GM12878 (cell line): ENCODE measurements at regions not wholly inside any gene's neighbourhood (a gene's known extent, or its start where the extent isn't known, plus 50 kb on each side); places are given as distances from the start of the nearest gene placed in this dataset.
A peak's percentile ranks its signal among the peaks of the same experiment; 100 is the strongest.

ENCODE experiments used
- ATF7 ChIP-seq: fragments of 450-650 bp; IDR thresholded peaks from 2 replicates; pipeline ENCODE4 v1.6.1; 2016; ENCODE audit warnings: low read depth, mild to moderate bottlenecking
- BCL3 ChIP-seq: IDR thresholded peaks from 2 replicates; pipeline ENCODE4 v1.6.1; 2011; ENCODE audit warnings: borderline replicate concordance, low read depth, mild to moderate bottlenecking, moderate library complexity, low read length; ENCODE audit not compliant: insufficient read depth, poor library complexity, severe bottlenecking
- BMI1 ChIP-seq: fragments of 450-650 bp; IDR thresholded peaks from 2 replicates; pipeline ENCODE4 v1.6.1; 2016; ENCODE audit warnings: mild to moderate bottlenecking, moderate library complexity, borderline replicate concordance
- CEBPB ChIP-seq, 2 experiments: fragments of 150-350 bp in 1 of 2; IDR thresholded peaks; 2 replicates each; pipeline ENCODE4 v1.6.1; 2012 to 2014; ENCODE audit warnings: low read depth in 2 of 2, low read length in 2 of 2, borderline replicate concordance in 1 of 2, inconsistent platforms in 1 of 2
- E4F1 ChIP-seq: fragments of 450-650 bp; IDR thresholded peaks from 2 replicates; pipeline ENCODE4 v1.6.1; 2018; ENCODE audit warnings: borderline replicate concordance, mild to moderate bottlenecking; ENCODE audit not compliant: partially characterized antibody
- EGR1 ChIP-seq, 2 experiments: IDR thresholded peaks; 1 replicate in 1 of 2; 2 replicates in 1 of 2; pipeline ENCODE4 v1.6.1; 2011 to 2012; ENCODE audit warnings: low read depth in 2 of 2, low read length in 2 of 2, borderline replicate concordance in 1 of 2, mild to moderate bottlenecking in 1 of 2, moderate library complexity in 1 of 2
- FOS ChIP-seq: IDR thresholded peaks from 3 replicates; pipeline ENCODE4 v1.6.1; 2011; ENCODE audit warnings: borderline replicate concordance; ENCODE audit not compliant: insufficient read length; ENCODE audit errors: extremely low read depth
- FOXK2 ChIP-seq: fragments of 450-650 bp; IDR thresholded peaks from 2 replicates; pipeline ENCODE4 v1.6.1; 2017; ENCODE audit warnings: mild to moderate bottlenecking, moderate library complexity
- FOXM1 ChIP-seq: IDR thresholded peaks from 2 replicates; pipeline ENCODE4 v1.6.1; 2012; ENCODE audit warnings: low read depth, mild to moderate bottlenecking, inconsistent platforms, low read length, moderate library complexity
- GATAD2B ChIP-seq: fragments of 450-650 bp; conservative IDR thresholded peaks from 2 replicates; pipeline ENCODE4 v1.6.1; 2017; ENCODE audit warnings: low read depth, mild to moderate bottlenecking, moderate library complexity
- HDAC6 ChIP-seq: fragments of 200-600 bp; sonication (generic); IDR thresholded peaks from one replicate; pipeline ENCODE4 v1.8.0; 2017; ENCODE audit warnings: antibody characterized with exemption; ENCODE audit not compliant: unreplicated experiment
- IRF4 ChIP-seq: IDR thresholded peaks from 2 replicates; pipeline ENCODE4 v1.6.1; 2011; ENCODE audit warnings: low read depth, low read length
- MAX ChIP-seq: IDR thresholded peaks from 2 replicates; pipeline ENCODE4 v1.6.1; 2012; ENCODE audit warnings: low read depth, low read length, improper control_type of control experiment
- MEF2B ChIP-seq: fragments of 450-650 bp; IDR thresholded peaks from 2 replicates; pipeline ENCODE4 v1.6.1; 2018; ENCODE audit warnings: mild to moderate bottlenecking, moderate library complexity; ENCODE audit not compliant: partially characterized antibody, poor library complexity, severe bottlenecking
- MLLT1 ChIP-seq: fragments of 450-650 bp; IDR thresholded peaks from 2 replicates; pipeline ENCODE4 v1.6.1; 2016; ENCODE audit warnings: mild to moderate bottlenecking
- MTA2 ChIP-seq: fragments of 450-650 bp; IDR thresholded peaks from 2 replicates; pipeline ENCODE4 v1.6.1; 2016; ENCODE audit warnings: low read depth, mild to moderate bottlenecking, moderate library complexity
- NR2F1 ChIP-seq: fragments of 450-650 bp; conservative IDR thresholded peaks from 2 replicates; pipeline ENCODE4 v1.6.1; 2017; ENCODE audit warnings: mild to moderate bottlenecking
- RAD51 ChIP-seq: fragments of 450-650 bp; IDR thresholded peaks from 2 replicates; pipeline ENCODE4 v1.6.1; 2016; ENCODE audit warnings: moderate library complexity, mild to moderate bottlenecking, inconsistent platforms
- RELA ChIP-seq: fragments of 450-650 bp; IDR thresholded peaks from 2 replicates; pipeline ENCODE4 v1.8.0; 2014; ENCODE audit warnings: borderline replicate concordance; ENCODE audit not compliant: partially characterized antibody
- SP1 ChIP-seq: IDR thresholded peaks from one replicate; pipeline ENCODE4 v1.6.1; 2011; ENCODE audit warnings: low read depth, low read length
- STAT1 ChIP-seq: fragments of 450-650 bp; conservative IDR thresholded peaks from 2 replicates; pipeline ENCODE4 v1.6.1; 2014; ENCODE audit warnings: antibody characterized with exemption, mild to moderate bottlenecking
- WRNIP1 ChIP-seq: IDR thresholded peaks from 2 replicates; pipeline ENCODE4 v1.6.1; 2011; ENCODE audit warnings: low read depth, low read length, improper control_type of control experiment, borderline replicate concordance
- YBX1 ChIP-seq: fragments of 450-650 bp; IDR thresholded peaks from 2 replicates; pipeline ENCODE4 v1.6.1; 2016; ENCODE audit warnings: antibody characterized with exemption
- YY1 ChIP-seq: IDR thresholded peaks from 2 replicates; pipeline ENCODE4 v1.6.1; 2011; ENCODE audit warnings: low read depth, mild to moderate bottlenecking, low read length
- ZNF207 ChIP-seq: fragments of 450-650 bp; IDR thresholded peaks from 2 replicates; pipeline ENCODE4 v1.6.1; 2014; ENCODE audit warnings: antibody characterized with exemption, mild to moderate bottlenecking, borderline replicate concordance

- TF ChIP-seq RELA: no peak
- TF ChIP-seq STAT1: no peak
- TF ChIP-seq YY1: peak; percentile 75
- TF ChIP-seq NR2F1: peak; percentile 61; the same call in 1 of the 2 replicates
- peak; percentile 92 for TF ChIP-seq BCL3
- peak in 1 of 2 experiments; percentile 95; a peak in 2 of 4 replicates for TF ChIP-seq CEBPB (IDR thresholded peaks at IDR 0.05; ENCODE audit: borderline replicate concordance in 1 of 2, low read depth in 2 of 2, low read length in 2 of 2)
- TF ChIP-seq FOXM1: peak; percentile 94
- peak; percentile 96 for TF ChIP-seq IRF4
- TF ChIP-seq FOXK2: 0 out of 2 replicates have a peak, but pooled peaks have one; percentile 40
- TF ChIP-seq MLLT1: peak; percentile 86
- TF ChIP-seq MAX: no peak
- peak; percentile 80 for TF ChIP-seq MTA2
- no peak for TF ChIP-seq ZNF207
- TF ChIP-seq RAD51: no peak
- no peak for TF ChIP-seq HDAC6
- peak; percentile 91 for TF ChIP-seq MEF2B
- TF ChIP-seq WRNIP1: no peak
- TF ChIP-seq YBX1: no peak
- 0 out of 2 replicates have a peak, but pooled peaks have one; percentile 58 for TF ChIP-seq GATAD2B
- TF ChIP-seq FOS: no peak
- peak; percentile 51 for TF ChIP-seq SP1
- TF ChIP-seq BMI1: no peak
- TF ChIP-seq ATF7: peak; percentile 48
- no peak for TF ChIP-seq E4F1
- TF ChIP-seq EGR1 (IDR thresholded peaks at IDR 0.05; ENCODE audit: borderline replicate concordance in 1 of 2, low read depth in 2 of 2, low read length in 2 of 2): no peak
These were observed 385.9 kb downstream of the BMP4 start (continued) for GRCh38 chr14:53570411-53571387.
